Peyer's patch (tissue), 4 donors: ENCODE measurements at regions not wholly inside any gene's neighbourhood (a gene's known extent, or its start where the extent isn't known, plus 50 kb on each side); places are given as distances from the start of the nearest gene placed in this dataset.

Source experiments
- CTCF ChIP-seq, 6 experiments: fragments of 450-650 bp in 4 of 6; fragments of 200-600 bp in 2 of 6; sonication (generic) in 1 of 6; IDR thresholded peaks; one replicate each; pipeline ENCODE4 v1.5.1; 2017 to 2019; ENCODE audit warnings: antibody characterized with exemption in 6 of 6, mild to moderate bottlenecking in 3 of 6, moderate library complexity in 1 of 6
- POLR2A ChIP-seq, 2 donors: fragments of 450-650 bp; IDR thresholded peaks; one replicate each; pipeline ENCODE4 v1.5.1; 2017; ENCODE audit warnings: antibody characterized with exemption in 2 of 2, mild to moderate bottlenecking in 2 of 2, moderate library complexity in 2 of 2

GRCh38 chr2:30356776-30357175, 90.3 kb upstream of the LCLAT1 start:
- TF ChIP-seq CTCF (IDR thresholded peaks at IDR 0.05) (no peak), POLR2A (IDR thresholded peaks at IDR 0.05) (no peak)
